ENCODE measurements at regions not wholly inside any gene's neighbourhood (a gene's known extent, or its start where the extent isn't known, plus 50 kb on each side); places are given as distances from the start of the nearest gene placed in this dataset.

GRCh38 chr6:47141963-47142362 is 99.8 kb upstream of the ADGRF1 start:
- TF ChIP-seq Cebpa-rat (IDR thresholded peaks at IDR 0.05), result no peak

GRCh38 chr6:47141171-47141570 is 99.0 kb upstream of the ADGRF1 start:
- H3K27ac ChIP-seq, result no peak overlapping the region
- peaks cover 16% of the 10 kb centered on the region for H3K9me3 ChIP-seq
- H3K4me1 ChIP-seq, result peaks cover 12% of the 10 kb centered on the region
- H3K36me3 ChIP-seq, result no peaks in the 10 kb centered on the region
- no peak overlapping the region for H3K9ac ChIP-seq
- no peaks in the 10 kb centered on the region for H3K27me3 ChIP-seq
- no peak overlapping the region for H3K4me2 ChIP-seq
- H4K20me1 ChIP-seq, result no peaks in the 10 kb centered on the region
- no peak overlapping the region for H3K4me3 ChIP-seq
- no peak for TF ChIP-seq Cebpa-rat (IDR thresholded peaks at IDR 0.05)

More at GRCh38 chr6:47141963-47142362, 99.8 kb upstream of the ADGRF1 start:
- Histone ChIP-seq H3K27me3 (no peaks in the 10 kb centered on the region), H3K9me3 (peaks cover 16% of the 10 kb centered on the region), H3K9ac (no peak overlapping the region), H3K4me3 (no peak overlapping the region), H4K20me1 (no peaks in the 10 kb centered on the region), H3K4me2 (no peak overlapping the region), H3K27ac (no peak overlapping the region), H3K4me1 (peaks cover 20% of the 10 kb centered on the region), H3K36me3 (no peaks in the 10 kb centered on the region)

- no peak overlapping the region for H3K27ac ChIP-seq
- peaks cover 9% of the 10 kb centered on the region for H3K9me3 ChIP-seq
- H3K36me3 ChIP-seq, result no peaks in the 10 kb centered on the region
- H3K27me3 ChIP-seq, result no peaks in the 10 kb centered on the region
- H4K20me1 ChIP-seq, result no peaks in the 10 kb centered on the region
- no peak overlapping the region for H3K4me3 ChIP-seq
- no peak for TF ChIP-seq Cebpa-rat (IDR thresholded peaks at IDR 0.05)
- no peak overlapping the region for H3K9ac ChIP-seq
- H3K4me1 ChIP-seq, result peaks cover 12% of the 10 kb centered on the region; the same call in 1 of the 2 replicates
- no peak overlapping the region for H3K4me2 ChIP-seq
Observed at GRCh38 chr6:47138046-47138445, 95.9 kb upstream of the ADGRF1 start.

GRCh38 chr6:47137073-47137472 is 94.9 kb upstream of the ADGRF1 start:
- no peak for TF ChIP-seq Cebpa-rat (IDR thresholded peaks at IDR 0.05)
- Histone ChIP-seq H4K20me1 (no peaks in the 10 kb centered on the region), H3K27me3 (no peaks in the 10 kb centered on the region), H3K4me1 (peaks cover 12% of the 10 kb centered on the region; the same call in 1 of the 2 replicates), H3K27ac (no peak overlapping the region), H3K4me3 (no peak overlapping the region), H3K36me3 (no peaks in the 10 kb centered on the region), H3K4me2 (no peak overlapping the region), H3K9ac (no peak overlapping the region), H3K9me3 (no peaks in the 10 kb centered on the region; the same call in 1 of the 2 replicates)

GRCh38 chr6:47135772-47136171 is 93.6 kb upstream of the ADGRF1 start:
- Histone ChIP-seq H3K27ac (no peak overlapping the region), H3K4me1 (peaks cover 8% of the 10 kb centered on the region; the same call in 1 of the 2 replicates), H3K27me3 (no peaks in the 10 kb centered on the region), H3K9me3 (no peaks in the 10 kb centered on the region; the same call in 1 of the 2 replicates), H3K36me3 (no peaks in the 10 kb centered on the region), H3K4me3 (no peak overlapping the region), H3K9ac (no peak overlapping the region), H3K4me2 (no peak overlapping the region), H4K20me1 (no peaks in the 10 kb centered on the region)
- no peak for TF ChIP-seq Cebpa-rat (IDR thresholded peaks at IDR 0.05)

GRCh38 chr6:47134476-47135189 is 92.5 kb upstream of the ADGRF1 start:
- Histone ChIP-seq H3K4me3 (no peak overlapping the region), H3K27ac (no peak overlapping the region), H3K36me3 (no peaks in the 10 kb centered on the region), H3K27me3 (no peaks in the 10 kb centered on the region), H4K20me1 (no peaks in the 10 kb centered on the region), H3K9me3 (no peaks in the 10 kb centered on the region; the same call in 1 of the 2 replicates), H3K4me1 (peaks cover 12% of the 10 kb centered on the region; the same call in 1 of the 2 replicates), H3K9ac (no peak overlapping the region), H3K4me2 (peak overlapping the region; percentile 17; the same call in 1 of the 2 replicates)
- TF ChIP-seq Cebpa-rat (IDR thresholded peaks at IDR 0.05), result no peak

GRCh38 chr6:47133230-47134000 is 91.3 kb upstream of the ADGRF1 start:
- H4K20me1 ChIP-seq, result no peaks in the 10 kb centered on the region
- TF ChIP-seq Cebpa-rat (IDR thresholded peaks at IDR 0.05), result no peak
- no peak overlapping the region for H3K9ac ChIP-seq
- no peak overlapping the region for H3K4me3 ChIP-seq
- H3K4me2 ChIP-seq, result no peak overlapping the region
- H3K36me3 ChIP-seq, result no peaks in the 10 kb centered on the region
- no peaks in the 10 kb centered on the region for H3K27me3 ChIP-seq
- no peaks in the 10 kb centered on the region; the same call in 1 of the 2 replicates for H3K9me3 ChIP-seq
- H3K4me1 ChIP-seq, result peaks cover 12% of the 10 kb centered on the region; the same call in 1 of the 2 replicates
- no peak overlapping the region for H3K27ac ChIP-seq

GRCh38 chr6:47132724-47133123 is 90.6 kb upstream of the ADGRF1 start:
- Histone ChIP-seq H3K27ac (no peak overlapping the region), H3K9ac (no peak overlapping the region), H3K36me3 (no peaks in the 10 kb centered on the region), H3K27me3 (no peaks in the 10 kb centered on the region), H3K4me3 (no peak overlapping the region), H3K4me2 (no peak overlapping the region), H4K20me1 (no peaks in the 10 kb centered on the region), H3K4me1 (peaks cover 12% of the 10 kb centered on the region; the same call in 1 of the 2 replicates), H3K9me3 (no peaks in the 10 kb centered on the region; the same call in 1 of the 2 replicates)
- no peak for TF ChIP-seq Cebpa-rat (IDR thresholded peaks at IDR 0.05)

- Histone ChIP-seq H3K4me2 (no peak overlapping the region), H3K27ac (no peak overlapping the region), H3K9me3 (no peaks in the 10 kb centered on the region; the same call in 1 of the 2 replicates), H3K9ac (no peak overlapping the region), H3K36me3 (no peaks in the 10 kb centered on the region), H3K4me3 (no peak overlapping the region), H3K27me3 (no peaks in the 10 kb centered on the region), H4K20me1 (no peaks in the 10 kb centered on the region), H3K4me1 (peaks cover 12% of the 10 kb centered on the region; the same call in 1 of the 2 replicates)
- no peak for TF ChIP-seq Cebpa-rat (IDR thresholded peaks at IDR 0.05)
Observed at GRCh38 chr6:47131773-47132172, 89.6 kb upstream of the ADGRF1 start.

GRCh38 chr6:47130086-47130485 is 88.0 kb upstream of the ADGRF1 start:
- H4K20me1 ChIP-seq, result no peaks in the 10 kb centered on the region
- H3K27me3 ChIP-seq, result no peaks in the 10 kb centered on the region
- H3K27ac ChIP-seq, result no peak overlapping the region
- H3K4me2 ChIP-seq, result no peak overlapping the region
- no peaks in the 10 kb centered on the region; the same call in 1 of the 2 replicates for H3K9me3 ChIP-seq
- no peaks in the 10 kb centered on the region for H3K36me3 ChIP-seq
- no peak overlapping the region for H3K4me3 ChIP-seq
- no peak for TF ChIP-seq Cebpa-rat (IDR thresholded peaks at IDR 0.05)
- H3K4me1 ChIP-seq, result peaks cover 12% of the 10 kb centered on the region; the same call in 1 of the 2 replicates
- H3K9ac ChIP-seq, result no peak overlapping the region

All from BLaER1 (cell line).